Effector memory CD4-positive, alpha-beta T cell (primary cell): ENCODE measurements at regions not wholly inside any gene's neighbourhood (a gene's known extent, or its start where the extent isn't known, plus 50 kb on each side); places are given as distances from the start of the nearest gene placed in this dataset.

Source experiments
- DNase-seq, 3 donors: peaks; one replicate each; pipeline ENCODE4 v3.0.0-alpha.2; 2020
- H3K27ac ChIP-seq: 2 replicates; pipeline ENCODE4 v1.7.0; 2013; ENCODE audit warnings: mild to moderate bottlenecking, low read length, moderate library complexity; ENCODE audit not compliant: insufficient read depth, poor library complexity, severe bottlenecking
- H3K27me3 ChIP-seq: replicated peaks from 2 replicates; pipeline ENCODE4 v1.7.0; 2013; ENCODE audit warnings: mild to moderate bottlenecking, low read length; ENCODE audit not compliant: insufficient read depth, control insufficient read depth, poor library complexity, severe bottlenecking
- H3K36me3 ChIP-seq: 2 replicates; pipeline ENCODE4 v1.7.0; 2013; ENCODE audit warnings: mild to moderate bottlenecking, low read length, moderate library complexity; ENCODE audit not compliant: control insufficient read depth, insufficient read depth
- H3K4me1 ChIP-seq: 2 replicates; pipeline ENCODE4 v1.7.0; 2013; ENCODE audit warnings: low read length, mild to moderate bottlenecking; ENCODE audit not compliant: control insufficient read depth, insufficient read depth, poor library complexity, severe bottlenecking
- H3K4me3 ChIP-seq: 2 replicates; pipeline ENCODE4 v1.7.0; 2013; ENCODE audit warnings: low read length, low read depth, mild to moderate bottlenecking; ENCODE audit not compliant: insufficient read depth, poor library complexity, severe bottlenecking
- H3K9me3 ChIP-seq: 2 replicates; pipeline ENCODE4 v1.7.0; 2013; ENCODE audit warnings: mild to moderate bottlenecking, low read length, moderate library complexity; ENCODE audit not compliant: control insufficient read depth

GRCh38 chr15:98408231-98408630 lies 240.1 kb upstream of the IGF1R start:
- Histone ChIP-seq H3K27me3 (no peaks in the 10 kb centered on the region), H3K36me3 (no peaks in the 10 kb centered on the region), H3K9me3 (no peaks in the 10 kb centered on the region), H3K27ac (no peak overlapping the region), H3K4me1 (no peaks in the 10 kb centered on the region), H3K4me3 (no peak overlapping the region)
- no peak for DNase-seq

GRCh38 chr15:98410328-98410727 lies 238.0 kb upstream of the IGF1R start:
- H3K27me3 ChIP-seq, result no peaks in the 10 kb centered on the region
- no peaks in the 10 kb centered on the region for H3K36me3 ChIP-seq
- no peaks in the 10 kb centered on the region for H3K9me3 ChIP-seq
- H3K4me3 ChIP-seq, result no peak overlapping the region
- DNase-seq, result no peak
- no peak overlapping the region for H3K27ac ChIP-seq
- H3K4me1 ChIP-seq, result no peaks in the 10 kb centered on the region

GRCh38 chr15:98412852-98413251 lies 235.5 kb upstream of the IGF1R start:
- Histone ChIP-seq H3K9me3 (no peaks in the 10 kb centered on the region), H3K36me3 (no peaks in the 10 kb centered on the region), H3K27ac (no peak overlapping the region), H3K4me3 (no peak overlapping the region), H3K27me3 (no peaks in the 10 kb centered on the region), H3K4me1 (no peaks in the 10 kb centered on the region)
- DNase-seq, result no peak

- no peaks in the 10 kb centered on the region for H3K4me1 ChIP-seq
- no peaks in the 10 kb centered on the region for H3K27me3 ChIP-seq
- no peak overlapping the region for H3K4me3 ChIP-seq
- no peaks in the 10 kb centered on the region for H3K9me3 ChIP-seq
- H3K27ac ChIP-seq, result no peak overlapping the region
- no peaks in the 10 kb centered on the region for H3K36me3 ChIP-seq
- DNase-seq, result no peak
Observed at GRCh38 chr15:98413933-98414546, 234.3 kb upstream of the IGF1R start.

- Histone ChIP-seq H3K9me3 (no peaks in the 10 kb centered on the region), H3K27me3 (peaks cover 2% of the 10 kb centered on the region), H3K4me1 (peaks cover 2% of the 10 kb centered on the region), H3K36me3 (no peaks in the 10 kb centered on the region), H3K4me3 (no peak overlapping the region), H3K27ac (no peak overlapping the region)
- DNase-seq, result no peak
Observed at GRCh38 chr15:98416222-98416855, 232.0 kb upstream of the IGF1R start.

GRCh38 chr15:98417346-98417745 lies 231.0 kb upstream of the IGF1R start:
- no peak for DNase-seq
- Histone ChIP-seq H3K4me3 (no peak overlapping the region), H3K27ac (no peak overlapping the region), H3K36me3 (no peaks in the 10 kb centered on the region), H3K9me3 (no peaks in the 10 kb centered on the region), H3K27me3 (peaks cover 9% of the 10 kb centered on the region), H3K4me1 (peaks cover 10% of the 10 kb centered on the region)

- H3K27me3 ChIP-seq, result peaks cover 9% of the 10 kb centered on the region
- H3K4me3 ChIP-seq, result no peak overlapping the region
- no peak overlapping the region for H3K27ac ChIP-seq
- no peaks in the 10 kb centered on the region for H3K9me3 ChIP-seq
- H3K36me3 ChIP-seq, result no peaks in the 10 kb centered on the region
- H3K4me1 ChIP-seq, result peaks cover 10% of the 10 kb centered on the region
- no peak for DNase-seq
Observed at GRCh38 chr15:98418122-98418521, 230.2 kb upstream of the IGF1R start.

- H3K36me3 ChIP-seq, result no peaks in the 10 kb centered on the region
- H3K27me3 ChIP-seq, result peaks cover 9% of the 10 kb centered on the region
- H3K4me1 ChIP-seq, result peaks cover 10% of the 10 kb centered on the region
- H3K4me3 ChIP-seq, result no peak overlapping the region
- H3K27ac ChIP-seq, result no peak overlapping the region
- H3K9me3 ChIP-seq, result no peaks in the 10 kb centered on the region
- no peak for DNase-seq
Observed at GRCh38 chr15:98419173-98419780, 229.1 kb upstream of the IGF1R start.

- Histone ChIP-seq H3K4me3 (no peak overlapping the region), H3K9me3 (no peaks in the 10 kb centered on the region), H3K27ac (no peak overlapping the region), H3K4me1 (peaks cover 10% of the 10 kb centered on the region), H3K36me3 (no peaks in the 10 kb centered on the region), H3K27me3 (peaks cover 9% of the 10 kb centered on the region)
- no peak for DNase-seq
Observed at GRCh38 chr15:98420837-98421236, 227.5 kb upstream of the IGF1R start.

GRCh38 chr15:98421419-98422129 lies 226.8 kb upstream of the IGF1R start:
- peak in 2 of 3 donors; percentile 3 to 18 for DNase-seq
- no peaks in the 10 kb centered on the region for H3K36me3 ChIP-seq
- H3K4me3 ChIP-seq, result peak overlapping the region; percentile 27
- H3K9me3 ChIP-seq, result no peaks in the 10 kb centered on the region
- no peak overlapping the region for H3K27ac ChIP-seq
- H3K27me3 ChIP-seq, result peaks cover 9% of the 10 kb centered on the region
- H3K4me1 ChIP-seq, result peaks cover 10% of the 10 kb centered on the region
